Stimulated activated CD4-positive, alpha-beta T cell treated with anti-CD3 and anti-CD28 coated beads, Interleukin-12 subunit alpha, Interleukin-12 subunit beta, amount 100 ng/mL, for 24 hours (primary cell): ENCODE measurements at regions not wholly inside any gene's neighbourhood (a gene's known extent, or its start where the extent isn't known, plus 50 kb on each side); places are given as distances from the start of the nearest gene placed in this dataset.
"Not testable (repeated sequence)": the region's sequence is repeated elsewhere in the genome, so short reads cannot be mapped to it uniquely, and the experiment has no call there.

Source experiments
- DNase-seq, 2 experiments: peaks; one replicate each; pipeline ENCODE4 v3.0.0-alpha.2; 2020; ENCODE audit warnings: low read depth in 2 of 2

DNA sequence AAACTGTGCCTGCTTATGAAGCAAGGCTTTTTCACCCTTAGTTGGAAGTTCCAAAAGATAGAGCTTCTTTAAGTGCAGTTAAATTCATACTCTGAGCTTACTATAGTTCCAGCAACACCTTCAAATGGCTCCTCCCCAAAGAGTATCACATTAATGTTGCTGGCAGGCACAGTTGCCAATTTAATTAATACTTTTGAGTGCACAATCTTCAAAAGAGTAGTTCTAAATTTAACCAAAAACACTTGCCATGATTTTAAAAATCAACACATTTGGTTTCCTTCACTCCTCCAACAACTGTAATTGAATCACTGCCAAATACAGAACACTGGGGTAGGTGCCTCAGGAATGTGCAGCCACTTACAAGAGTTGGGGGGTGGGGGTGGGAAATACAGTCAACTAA lies 150.6 kb upstream of the UBE2E3 start:
- DNase-seq: no peak

DNA sequence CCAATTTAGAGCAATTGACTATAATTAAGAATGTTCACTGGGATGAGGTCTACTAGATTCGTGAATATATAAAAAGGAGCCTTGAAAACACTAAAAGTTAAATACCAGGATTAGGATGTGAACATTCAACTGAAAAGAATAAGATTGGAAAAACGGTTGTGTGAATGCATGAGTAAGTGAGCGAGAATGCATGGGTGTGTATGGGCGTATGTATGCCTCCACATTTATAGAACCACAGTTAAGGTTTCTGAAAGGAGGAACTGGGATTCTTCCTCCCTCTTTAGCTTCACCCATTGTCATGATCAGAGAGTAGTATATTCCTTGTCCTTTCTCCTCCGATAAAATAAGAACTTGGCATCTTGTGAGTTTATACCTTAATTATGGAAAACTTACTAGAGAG lies 151.1 kb upstream of the UBE2E3 start:
- no peak for DNase-seq

DNA sequence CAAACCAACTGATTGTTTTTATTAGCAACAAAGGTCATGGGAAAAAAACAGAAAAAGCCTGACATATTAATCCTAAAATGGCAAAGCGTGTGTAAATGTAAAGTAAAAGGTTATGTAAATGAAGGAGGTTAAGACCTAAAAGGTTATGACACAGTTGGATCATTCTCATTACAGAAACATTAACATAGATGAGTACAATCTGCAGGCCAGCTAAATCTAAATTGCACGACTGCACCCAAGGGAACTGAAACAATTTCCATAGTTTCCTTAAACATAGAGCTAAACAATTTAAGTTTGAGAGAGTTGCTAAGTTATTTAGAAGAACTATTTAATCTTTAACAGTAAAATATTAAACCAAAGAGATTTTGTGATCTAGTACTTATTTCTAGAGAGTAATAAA lies 151.6 kb upstream of the UBE2E3 start:
- no peak for DNase-seq

DNA sequence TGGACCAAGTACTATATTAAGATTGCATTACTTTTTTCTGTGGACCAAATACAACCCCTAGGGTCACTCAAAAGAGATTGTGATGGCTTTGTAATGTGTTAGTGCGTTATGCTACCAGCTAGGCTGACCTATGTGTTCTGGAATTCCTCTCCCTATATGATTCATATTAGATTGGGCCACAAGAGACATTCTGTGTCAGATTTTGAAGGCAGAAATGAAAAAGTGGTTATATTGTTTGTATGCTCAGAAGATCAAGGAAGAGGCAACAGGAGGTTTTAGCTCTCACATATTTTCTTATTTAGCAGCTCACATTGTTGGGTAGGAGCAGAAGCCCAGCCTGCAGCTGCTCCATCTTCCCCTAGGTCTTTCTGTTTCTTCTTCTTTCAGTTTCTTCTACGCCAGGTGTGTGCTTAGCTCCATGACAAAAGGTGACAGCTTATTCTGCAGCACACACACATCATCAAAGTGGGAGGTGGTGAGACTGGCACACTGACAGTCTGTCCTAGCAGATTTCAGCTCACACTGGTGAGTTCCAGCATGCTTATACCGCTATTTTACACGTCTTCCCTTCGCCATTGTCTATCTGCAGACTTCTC lies 156.8 kb upstream of the UBE2E3 start:
- DNase-seq: no peak

DNA sequence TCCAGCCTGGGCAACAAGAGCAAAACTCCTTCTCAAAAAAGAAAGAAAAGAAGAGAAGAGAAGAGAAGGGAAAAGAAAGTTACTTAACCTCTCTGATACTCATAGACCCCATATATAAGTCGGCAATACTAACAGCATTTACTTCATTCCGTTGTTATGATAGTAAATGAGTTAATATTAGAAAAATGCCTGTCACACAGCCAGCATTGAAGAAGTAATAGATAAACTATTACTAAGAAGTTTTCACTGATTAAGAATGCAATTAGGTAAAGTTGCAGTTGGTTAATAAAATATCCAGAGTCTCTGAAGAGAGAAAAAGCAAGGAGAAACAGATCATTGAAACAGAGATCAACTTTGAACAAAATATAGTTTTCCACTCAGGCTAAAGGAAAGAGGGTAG lies 161.3 kb upstream of the UBE2E3 start:
- DNase-seq: no peak

DNA sequence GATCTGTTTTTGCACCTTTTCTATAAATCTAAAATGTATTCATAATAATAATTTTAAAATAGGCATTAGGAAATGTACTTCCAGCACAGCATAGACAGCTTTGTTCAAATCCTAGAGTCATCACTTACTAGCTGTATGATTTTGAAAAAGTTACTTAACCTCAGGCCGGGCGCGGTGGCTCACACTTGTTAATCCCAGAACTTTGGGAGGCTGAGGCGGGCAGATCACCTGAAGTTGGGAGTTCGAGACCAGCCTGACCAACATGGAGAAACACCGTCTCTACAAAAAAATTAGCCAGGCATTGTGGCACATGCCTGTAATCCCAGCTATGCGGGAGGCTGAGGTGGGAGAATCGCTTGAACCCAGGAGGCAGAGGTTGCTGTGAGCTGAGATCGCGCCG lies 161.7 kb upstream of the UBE2E3 start:
- DNase-seq: not testable (repeated sequence)

DNA sequence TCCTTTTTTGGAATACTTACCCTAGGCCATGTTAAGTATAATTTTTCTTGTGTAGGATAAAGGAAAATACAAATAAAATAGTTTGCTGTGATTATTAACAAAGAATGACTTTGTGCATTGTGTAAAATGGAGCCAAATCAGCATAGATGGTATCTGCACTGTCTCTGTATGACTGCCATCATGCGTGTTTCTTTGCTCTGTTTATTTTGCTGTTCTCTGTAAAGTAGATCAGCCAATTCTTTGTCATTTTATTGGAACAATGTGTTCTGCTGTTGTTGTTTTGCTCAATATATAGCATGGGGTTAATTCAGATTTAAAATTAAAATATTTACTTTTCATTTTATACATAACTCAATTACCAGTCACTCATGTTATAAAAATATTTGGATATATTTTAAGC lies 181.3 kb upstream of the UBE2E3 start:
- no peak for DNase-seq

DNA sequence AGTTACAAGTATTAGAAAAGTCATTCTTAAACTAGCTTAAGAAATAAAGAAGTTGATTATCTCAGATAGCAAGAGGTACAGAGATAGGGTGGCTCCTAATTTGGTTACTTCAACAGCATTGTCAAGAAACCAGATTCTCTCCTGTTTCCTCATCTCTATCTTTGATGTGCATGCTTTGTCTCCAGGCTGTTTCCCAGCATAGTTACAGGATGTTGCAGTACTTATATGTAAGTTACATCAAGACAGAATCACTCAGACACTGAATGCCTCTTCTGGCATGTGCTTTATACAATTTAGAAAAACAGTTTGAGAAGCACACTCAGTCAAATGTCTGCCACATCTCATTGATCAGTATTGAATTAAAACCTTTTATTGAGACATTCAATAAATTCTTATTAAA lies 189.5 kb upstream of the UBE2E3 start:
- no peak for DNase-seq

DNA sequence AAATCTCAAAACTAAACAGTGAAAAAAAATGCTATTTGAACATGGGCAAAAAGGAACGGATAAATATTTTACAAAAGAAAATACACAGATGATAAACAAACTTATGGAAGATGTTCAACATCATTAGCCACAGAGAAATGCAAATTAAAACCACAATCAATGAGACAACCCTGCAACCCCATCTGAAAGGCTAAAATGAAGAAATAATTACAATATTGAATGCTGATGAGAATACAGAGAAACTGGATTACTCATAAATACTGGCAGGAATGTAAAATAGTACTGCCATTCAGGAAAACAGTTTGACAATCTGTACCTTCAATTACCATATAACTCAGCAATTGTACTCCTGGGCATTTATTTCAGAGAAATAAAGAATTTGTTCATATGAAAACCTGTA lies 193.1 kb upstream of the UBE2E3 start:
- no peak for DNase-seq

DNA sequence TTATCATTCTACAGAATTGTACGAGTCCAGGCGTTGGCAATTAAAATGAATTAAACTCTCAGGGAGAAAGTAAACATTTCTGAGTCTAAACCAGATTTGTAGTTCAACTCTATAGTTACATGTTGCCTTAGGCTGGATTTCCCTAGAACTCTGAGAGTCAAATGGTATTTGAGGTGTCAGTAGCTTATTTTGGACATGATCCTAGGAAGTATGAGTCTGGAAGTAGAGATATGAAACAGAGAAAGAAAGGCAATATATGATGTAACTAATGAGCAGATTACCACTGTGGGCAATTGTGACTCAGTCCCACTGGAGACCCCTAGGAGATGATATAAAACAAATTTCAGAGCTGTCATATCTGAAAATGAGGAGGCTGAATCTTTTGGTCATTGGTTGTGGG lies 199.1 kb upstream of the UBE2E3 start:
- no peak for DNase-seq

DNA sequence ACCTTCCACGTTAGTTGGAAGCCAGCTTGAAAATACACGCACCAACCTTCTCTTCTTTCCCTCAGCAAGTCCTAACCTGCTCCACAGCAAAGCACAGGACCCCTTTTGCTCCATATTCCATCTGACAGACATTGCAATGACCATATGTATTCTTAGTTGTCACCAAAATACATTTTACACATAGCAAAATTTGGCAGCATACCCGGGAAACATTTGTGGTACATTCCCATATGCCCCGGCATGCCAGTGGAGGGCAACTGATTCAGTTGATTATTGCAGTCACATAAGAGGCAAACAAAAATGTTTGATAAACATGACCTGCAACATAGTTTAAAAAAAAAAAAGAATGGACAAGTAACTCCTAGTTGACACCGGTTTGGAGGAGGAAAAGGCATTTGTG lies 202.1 kb upstream of the UBE2E3 start:
- no peak for DNase-seq

DNA sequence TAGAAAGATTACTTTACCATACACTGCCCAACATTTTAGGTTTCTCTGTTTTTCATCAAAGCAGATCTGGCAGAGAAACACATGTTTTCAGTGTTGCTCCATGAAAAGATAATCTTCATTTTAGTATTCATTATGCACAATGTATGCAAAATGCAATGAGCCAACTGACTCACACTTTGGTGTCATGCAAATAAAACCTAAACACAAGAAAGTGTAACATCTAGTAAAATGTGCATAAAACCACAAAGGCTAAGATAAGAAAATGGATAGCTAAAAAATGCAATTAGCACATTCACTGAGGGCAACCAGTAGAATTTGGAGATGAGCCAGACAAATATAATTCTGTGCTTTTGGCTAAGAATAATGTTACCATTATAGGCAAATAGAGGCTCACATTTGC lies 203.5 kb upstream of the UBE2E3 start:
- DNase-seq: no peak

DNA sequence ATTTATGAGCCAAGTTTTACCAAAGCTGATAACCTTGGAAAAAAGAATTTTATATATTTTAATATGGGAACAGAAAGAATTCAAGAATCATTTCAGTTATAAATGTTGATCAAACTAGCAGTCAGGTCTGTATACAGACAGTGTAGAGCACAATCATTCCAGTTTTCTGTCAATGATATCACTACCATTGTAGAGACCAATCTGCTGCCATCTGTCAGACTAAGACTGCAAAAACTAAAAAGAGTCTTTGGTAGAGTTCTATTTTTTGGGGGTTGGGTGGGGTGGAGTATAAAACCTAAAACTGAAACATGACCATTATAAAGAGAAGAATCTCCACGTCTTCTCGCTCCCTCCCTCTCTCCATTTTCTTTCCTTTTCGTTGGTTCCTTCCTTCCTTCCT lies 204.7 kb upstream of the UBE2E3 start:
- DNase-seq: no peak

DNA sequence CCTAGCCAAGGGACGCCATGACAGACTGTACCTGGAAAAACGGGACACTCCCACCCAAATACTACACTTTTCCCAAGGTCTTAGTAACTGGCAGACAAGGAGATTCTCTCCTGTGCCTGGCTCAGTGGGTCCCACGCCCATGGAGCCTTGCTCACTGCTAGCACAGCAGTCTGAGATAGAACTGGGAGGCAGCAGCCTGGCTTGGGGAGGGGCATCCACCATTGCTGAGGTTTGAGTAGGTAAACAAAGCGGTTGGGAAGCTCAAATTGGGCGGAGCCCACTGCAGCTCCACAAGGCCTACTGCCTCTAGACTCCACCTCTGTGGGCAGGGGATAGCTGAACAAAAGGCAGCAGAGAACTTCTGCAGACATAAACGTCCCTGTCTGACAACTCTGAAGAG lies 215.1 kb upstream of the UBE2E3 start:
- DNase-seq: not testable (repeated sequence)

DNA sequence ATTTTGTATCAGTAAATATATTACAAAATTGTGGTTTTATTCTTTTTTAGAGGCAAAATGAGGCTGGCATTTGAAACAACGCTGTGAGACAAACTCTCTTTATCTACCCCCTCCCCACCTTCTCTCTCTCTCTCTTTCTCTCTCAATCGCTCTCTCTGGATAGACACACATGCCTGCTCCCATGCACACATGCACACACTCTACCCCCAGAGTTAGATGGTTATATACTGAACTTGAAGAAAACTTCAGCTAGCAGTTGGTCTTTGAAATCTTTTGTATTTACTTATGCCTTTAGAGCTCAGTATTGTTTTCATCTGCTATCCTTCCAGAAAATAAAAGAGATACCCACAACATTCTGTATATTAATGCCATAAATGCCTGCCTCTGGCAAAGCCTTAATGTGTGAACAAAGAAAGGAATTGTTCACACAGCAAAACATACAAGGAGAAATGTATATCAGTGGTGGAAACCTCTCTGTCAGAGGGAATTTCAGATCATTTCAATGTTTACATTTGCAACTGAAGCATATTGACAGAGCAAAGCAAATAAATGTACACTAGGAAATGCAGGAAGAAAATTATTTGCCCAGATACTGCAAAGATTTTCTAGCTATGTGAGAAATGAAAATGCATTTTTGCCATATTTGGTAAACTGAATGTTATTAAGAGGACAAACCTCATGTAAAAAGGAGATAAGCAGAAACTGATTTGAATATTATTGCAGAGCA lies 217.0 kb upstream of the UBE2E3 start:
- no peak for DNase-seq

DNA sequence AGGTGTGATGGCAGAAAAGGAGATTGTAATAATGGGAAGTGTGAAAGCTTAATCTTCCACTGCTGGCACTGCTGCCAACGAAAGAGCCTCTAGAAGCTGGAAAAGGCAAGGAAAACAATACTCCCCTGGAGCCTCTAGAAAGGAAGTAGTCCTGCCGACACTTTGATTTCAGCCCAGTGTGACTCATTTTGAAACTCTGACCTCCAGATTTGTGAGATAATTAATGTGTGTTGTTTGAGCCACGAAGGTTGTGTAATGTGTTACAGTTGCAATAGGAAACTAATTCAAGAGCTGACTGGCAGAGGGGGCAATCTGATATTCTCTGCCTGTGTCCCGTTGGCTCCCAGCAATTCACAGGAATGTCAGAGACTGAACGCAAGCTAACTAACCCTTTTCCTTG lies 219.2 kb upstream of the UBE2E3 start:
- DNase-seq: no peak

DNA sequence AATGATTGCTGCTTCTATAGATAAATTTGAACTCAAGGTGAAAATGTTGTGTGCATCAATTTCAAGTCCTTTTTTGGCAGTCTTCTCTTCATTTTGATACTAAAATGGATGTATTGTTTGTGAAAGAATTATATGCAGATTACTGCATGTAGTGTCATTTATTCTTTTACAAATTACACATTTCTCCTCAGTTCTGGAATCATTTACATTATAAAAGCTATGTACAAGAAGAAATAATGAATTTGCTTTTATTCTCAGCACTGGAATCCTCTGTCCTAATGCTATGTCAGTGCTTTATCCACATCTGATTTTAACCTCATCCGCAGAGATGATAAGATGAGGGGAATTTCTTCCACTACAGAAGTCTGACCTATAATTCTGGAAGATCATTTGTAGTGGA lies 220.8 kb upstream of the UBE2E3 start:
- DNase-seq: no peak

DNA sequence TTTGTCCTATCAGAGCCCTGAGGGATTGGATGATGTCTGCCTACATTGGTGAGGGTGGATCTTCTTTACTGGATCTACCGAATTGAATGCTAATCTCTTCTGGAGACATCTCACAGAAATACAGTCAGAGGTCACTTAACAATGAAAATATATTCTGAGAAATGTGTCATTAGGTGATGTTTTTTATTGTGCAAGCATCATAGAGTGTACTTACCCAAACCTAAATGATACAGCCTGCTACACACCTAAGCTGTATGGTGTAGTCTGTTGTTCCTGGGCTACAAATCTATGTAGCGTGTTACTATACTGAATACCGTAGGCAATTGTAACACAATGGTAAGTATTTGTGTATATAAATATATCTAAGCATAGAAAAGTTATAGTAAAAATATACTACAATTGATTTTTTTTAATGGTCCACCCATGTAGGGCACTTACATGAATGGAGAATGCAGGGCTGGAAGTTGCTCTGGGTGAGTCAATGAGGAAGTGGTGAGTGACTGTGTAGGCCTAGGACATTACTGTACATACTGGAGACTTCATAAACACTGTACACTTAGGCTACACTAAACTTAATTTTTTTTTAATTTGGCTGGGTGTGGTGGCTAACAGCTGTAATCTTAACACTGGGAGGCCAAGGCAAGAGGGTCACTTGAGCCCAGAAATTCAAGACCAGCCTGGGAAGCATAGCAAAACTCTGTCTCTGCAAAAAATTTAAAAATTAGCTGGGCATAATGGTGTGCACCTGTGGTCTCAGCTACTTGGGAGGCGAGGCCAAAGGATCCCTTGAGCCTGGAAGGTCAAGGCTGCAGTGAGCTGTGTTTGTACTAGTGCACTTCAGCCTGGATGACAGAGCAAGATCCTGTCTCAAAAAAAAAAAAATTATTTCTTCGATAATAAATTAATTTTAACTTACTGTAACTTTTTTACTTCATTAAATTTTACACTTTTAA lies 226.3 kb upstream of the UBE2E3 start:
- no peak for DNase-seq

DNA sequence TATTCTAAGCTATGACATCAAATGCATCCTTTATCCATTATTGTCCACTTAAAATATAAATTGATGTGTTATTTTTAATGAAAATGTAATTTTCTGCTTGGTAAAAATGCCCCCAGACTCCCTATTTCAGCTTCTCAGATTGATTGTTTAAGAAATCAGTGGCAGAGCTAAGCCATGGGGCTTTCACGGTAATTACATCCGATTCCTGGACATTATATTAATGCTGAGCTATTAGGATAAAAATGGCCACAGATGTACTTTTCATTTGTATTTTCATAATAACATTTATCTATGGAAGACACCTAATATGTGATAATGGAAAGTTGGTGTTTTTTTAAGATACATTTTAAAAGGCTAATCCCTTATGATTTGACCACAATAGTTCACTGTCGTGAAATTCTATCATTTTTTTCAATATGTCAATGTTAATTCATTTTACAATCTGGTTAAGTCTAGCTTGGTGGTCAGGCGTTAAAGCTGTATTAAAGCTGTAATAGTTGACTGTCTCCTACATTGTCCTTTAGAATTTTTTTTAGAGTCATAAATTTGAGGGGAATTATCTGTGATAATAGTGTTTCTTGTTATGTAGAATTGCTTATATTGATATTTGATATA lies 229.0 kb upstream of the UBE2E3 start:
- no peak for DNase-seq

DNA sequence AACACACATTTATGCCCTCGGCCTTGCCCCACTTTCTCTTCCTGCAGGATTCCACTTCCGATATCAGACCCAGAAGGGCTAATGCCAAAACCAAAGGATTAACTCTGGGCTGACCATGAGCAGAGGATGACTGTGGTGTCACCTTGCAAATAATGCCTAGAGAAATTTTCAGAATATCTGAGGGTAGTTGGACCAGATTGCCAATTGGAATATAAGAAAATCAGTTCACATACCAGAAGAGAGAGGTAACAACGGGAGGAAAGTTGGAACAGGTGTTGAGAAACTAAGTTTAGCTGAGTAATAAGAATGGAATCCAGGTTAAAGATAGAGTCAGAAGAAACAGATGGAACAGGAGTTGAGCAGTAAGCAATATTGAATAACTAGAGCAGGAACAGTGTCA lies 232.7 kb upstream of the UBE2E3 start:
- no peak for DNase-seq

DNA sequence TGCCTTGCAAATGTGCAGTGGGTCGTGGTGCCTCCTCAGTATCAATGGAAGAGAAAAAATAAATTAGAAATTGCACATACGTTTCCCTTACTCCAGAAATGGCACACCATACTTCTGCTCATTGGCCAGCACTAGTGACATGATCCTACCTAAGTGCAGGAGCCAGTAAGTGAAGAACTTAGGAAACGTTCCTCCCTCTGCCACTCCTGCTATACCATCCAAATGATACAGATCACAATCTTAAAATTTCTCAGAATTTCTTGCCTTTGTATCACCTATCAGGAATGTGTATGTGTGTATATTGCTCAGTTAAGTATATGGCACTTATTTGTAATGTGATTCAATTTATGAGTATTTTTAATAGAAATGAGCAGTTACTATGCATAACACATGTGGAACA lies 237.0 kb upstream of the UBE2E3 start:
- no peak for DNase-seq

DNA sequence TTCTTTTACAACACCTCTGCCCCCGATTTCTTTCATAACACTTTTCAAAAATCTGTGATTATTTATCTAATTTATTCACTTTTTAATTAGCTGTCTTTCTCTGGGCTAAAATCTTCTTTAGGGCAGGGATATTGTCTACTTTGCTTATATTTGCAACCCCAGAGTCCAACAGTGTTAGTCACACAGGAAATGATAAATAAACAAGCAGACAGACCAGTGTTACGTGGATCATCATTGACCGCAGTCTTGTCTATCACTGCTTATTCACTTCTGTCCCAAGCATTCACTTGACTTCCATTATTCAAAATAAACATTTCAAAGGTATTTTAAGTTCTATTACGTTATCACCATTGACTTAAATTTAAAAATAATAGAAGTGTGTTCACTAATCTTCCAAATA lies 237.6 kb upstream of the UBE2E3 start:
- DNase-seq: no peak
